ENCODE measurements at regions not wholly inside any gene's neighbourhood (a gene's known extent, or its start where the extent isn't known, plus 50 kb on each side); places are given as distances from the start of the nearest gene placed in this dataset.
"Not testable (repeated sequence)": the region's sequence is repeated elsewhere in the genome, so short reads cannot be mapped to it uniquely, and the experiment has no call there.

- DNase-seq (ENCODE audit: low spot score in 2 of 2): no peak
- Histone ChIP-seq H3K4me3 (no peak overlapping the region), H3K27me3 (no peaks in the 10 kb centered on the region), H3K36me3 (no peaks in the 10 kb centered on the region), H3K27ac (no peak overlapping the region), H3K4me1 (no peaks in the 10 kb centered on the region), H3K9me3 (no peaks in the 10 kb centered on the region)
- intact Hi-C loops (cut with DNase I; ENCODE audit: low total_unique reads): no loop called here
- TF ChIP-seq POLR2A (IDR thresholded peaks at IDR 0.05): no peak
- no peak for TF ChIP-seq POLR2AphosphoS5 (IDR thresholded peaks at IDR 0.05)
- TF ChIP-seq CTCF (IDR thresholded peaks at IDR 0.05): no peak
These were observed 336.8 kb downstream of the RFPL4B start for GRCh38 chr6:112683926-112684325.

DNA sequence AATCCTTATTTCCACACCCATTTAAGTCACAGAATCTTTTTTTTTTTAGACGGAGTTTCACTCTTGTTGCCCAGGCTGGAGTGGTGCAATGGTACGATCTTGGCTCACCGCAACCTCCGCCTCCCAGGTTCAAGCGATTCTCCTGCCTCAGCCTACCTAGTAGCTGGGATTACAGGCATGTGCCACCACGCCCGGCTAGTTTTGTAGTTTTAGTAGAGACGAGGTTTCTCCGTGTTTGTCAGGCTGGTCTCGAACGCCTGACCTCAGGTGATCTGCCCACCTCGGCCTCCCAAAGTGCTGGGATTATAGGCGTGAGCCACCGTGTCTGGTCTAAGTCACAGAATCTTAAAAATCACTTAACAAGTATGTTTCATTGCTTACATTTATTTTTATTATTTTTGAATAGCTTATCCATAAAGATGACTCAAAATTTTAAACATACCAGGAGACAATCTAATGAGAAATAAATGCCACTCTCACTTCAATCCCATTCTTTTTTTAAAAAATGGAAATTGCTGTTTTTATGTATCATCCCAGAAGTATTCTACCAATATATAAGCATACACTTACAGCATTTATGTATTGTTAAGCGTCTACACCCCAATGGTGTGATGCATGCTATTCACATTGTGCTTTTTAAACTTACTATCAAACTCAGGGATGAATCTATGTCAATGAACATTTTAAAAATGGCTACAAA, 338.5 kb downstream of the RFPL4B start:
- H3K9me3 ChIP-seq; intact Hi-C loops (cut with DNase I; ENCODE audit: low total_unique reads); H3K4me1 ChIP-seq; DNase-seq (ENCODE audit: low spot score in 2 of 2); H3K36me3 ChIP-seq; H3K27me3 ChIP-seq; H3K4me3 ChIP-seq; H3K27ac ChIP-seq: not testable (repeated sequence)

DNA sequence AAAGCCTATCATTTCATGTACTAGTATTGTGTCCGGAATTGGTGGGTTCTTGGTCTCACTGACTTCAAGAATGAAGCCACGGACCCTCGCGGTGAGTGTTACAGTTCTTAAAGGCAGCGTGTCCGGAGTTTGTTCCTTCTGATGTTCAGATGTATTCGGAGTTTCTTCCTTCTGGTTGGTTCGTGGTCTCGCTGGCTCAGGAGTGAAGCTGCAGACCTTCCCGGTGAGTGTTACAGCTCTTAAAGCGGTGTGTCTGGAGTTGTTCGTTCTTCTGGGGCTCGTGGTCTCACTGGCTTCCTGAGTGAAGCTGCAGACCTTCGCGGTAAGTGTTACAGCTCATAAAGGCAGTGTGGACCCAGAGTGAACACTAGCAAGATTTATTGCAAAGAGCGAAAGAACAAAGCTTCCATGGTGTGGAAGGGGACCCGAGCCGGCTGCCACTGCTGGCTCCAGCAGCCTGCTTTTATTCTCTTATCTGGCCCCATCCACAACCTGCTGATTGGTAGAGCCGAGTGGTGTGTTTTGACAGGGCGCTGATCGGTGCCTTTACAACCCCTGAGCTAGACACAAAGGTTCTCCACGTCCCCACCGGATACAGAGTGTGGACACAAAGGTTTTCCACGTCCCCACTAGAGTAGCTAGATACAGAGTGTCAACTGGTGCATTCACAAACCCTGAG, 341.5 kb downstream of the RFPL4B start:
- H3K27me3 ChIP-seq; H3K4me1 ChIP-seq; H3K36me3 ChIP-seq; H3K9me3 ChIP-seq; intact Hi-C loops (cut with DNase I; ENCODE audit: low total_unique reads); H3K4me3 ChIP-seq; H3K27ac ChIP-seq; DNase-seq (ENCODE audit: low spot score in 2 of 2): not testable (repeated sequence)

- H3K27ac ChIP-seq; H3K36me3 ChIP-seq; intact Hi-C loops (cut with DNase I; ENCODE audit: low total_unique reads); H3K4me1 ChIP-seq; H3K4me3 ChIP-seq; H3K27me3 ChIP-seq; DNase-seq (ENCODE audit: low spot score in 2 of 2); H3K9me3 ChIP-seq: not testable (repeated sequence)
These were observed 342.2 kb downstream of the RFPL4B start for GRCh38 chr6:112689183-112689858.

DNA sequence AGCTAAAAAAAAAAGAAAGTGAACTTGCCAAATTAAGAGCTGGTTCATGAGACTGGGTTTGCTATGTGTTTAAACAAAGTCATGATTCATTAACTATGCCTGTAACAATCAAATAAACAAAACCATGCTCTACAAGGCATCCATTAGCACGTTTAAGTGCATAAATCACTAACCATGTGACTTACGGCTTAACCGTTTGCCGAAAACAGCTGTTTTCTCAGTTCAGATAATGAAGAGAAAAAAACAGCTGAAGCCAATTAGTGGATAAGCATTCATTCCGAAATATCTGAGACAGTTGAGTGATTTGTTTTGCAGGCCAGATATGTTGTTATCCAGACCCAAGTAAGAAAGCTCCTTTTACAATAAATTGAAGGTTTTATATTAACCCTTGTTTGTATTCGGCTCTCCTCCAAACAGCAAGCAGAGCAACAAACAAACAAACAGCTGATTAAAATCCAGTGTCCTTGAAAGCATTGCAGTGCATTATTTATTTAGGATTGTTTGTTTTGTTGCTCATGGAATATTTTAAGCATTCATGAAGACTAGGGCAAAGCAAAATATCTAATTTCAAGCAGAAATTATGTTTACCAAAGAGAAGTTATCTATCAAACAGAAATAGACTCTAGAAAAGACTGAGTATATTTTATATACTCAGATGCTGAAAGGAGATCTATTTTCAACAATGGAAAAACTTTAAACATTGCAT, 343.5 kb downstream of the RFPL4B start:
- Histone ChIP-seq H3K27ac (no peak overlapping the region), H3K36me3 (no peaks in the 10 kb centered on the region), H3K4me3 (no peak overlapping the region), H3K27me3 (no peaks in the 10 kb centered on the region), H3K4me1 (no peaks in the 10 kb centered on the region), H3K9me3 (no peaks in the 10 kb centered on the region)
- TF ChIP-seq POLR2AphosphoS5 (IDR thresholded peaks at IDR 0.05) (no peak), POLR2A (IDR thresholded peaks at IDR 0.05) (no peak)
- intact Hi-C loops (cut with DNase I; ENCODE audit: low total_unique reads): no loop called here
- DNase-seq (ENCODE audit: low spot score in 2 of 2): no peak

GRCh38 chr6:112691289-112691688, 344.2 kb downstream of the RFPL4B start:
- intact Hi-C loops (cut with DNase I; ENCODE audit: low total_unique reads): no loop called here
- no peaks in the 10 kb centered on the region for H3K4me1 ChIP-seq
- H3K36me3 ChIP-seq: no peaks in the 10 kb centered on the region
- DNase-seq (ENCODE audit: low spot score in 2 of 2): no peak
- no peak overlapping the region for H3K27ac ChIP-seq
- H3K9me3 ChIP-seq: no peaks in the 10 kb centered on the region
- H3K27me3 ChIP-seq: no peaks in the 10 kb centered on the region
- TF ChIP-seq POLR2AphosphoS5 (IDR thresholded peaks at IDR 0.05): no peak
- no peak for TF ChIP-seq CTCF (IDR thresholded peaks at IDR 0.05)
- H3K4me3 ChIP-seq: no peak overlapping the region

GRCh38 chr6:112695001-112695400, 347.9 kb downstream of the RFPL4B start:
- no peak for DNase-seq (ENCODE audit: low spot score in 2 of 2)
- H3K27me3 ChIP-seq: no peaks in the 10 kb centered on the region
- no peaks in the 10 kb centered on the region for H3K4me1 ChIP-seq
- no peaks in the 10 kb centered on the region for H3K36me3 ChIP-seq
- no peaks in the 10 kb centered on the region for H3K9me3 ChIP-seq
- TF ChIP-seq POLR2A (IDR thresholded peaks at IDR 0.05) (no peak), POLR2AphosphoS5 (IDR thresholded peaks at IDR 0.05) (no peak), CTCF (IDR thresholded peaks at IDR 0.05) (no peak)
- H3K27ac ChIP-seq: no peak overlapping the region
- no peak overlapping the region for H3K4me3 ChIP-seq
- intact Hi-C loops (cut with DNase I; ENCODE audit: low total_unique reads): no loop called here
